ENCODE measurements at regions not wholly inside any gene's neighbourhood (a gene's known extent, or its start where the extent isn't known, plus 50 kb on each side); places are given as distances from the start of the nearest gene placed in this dataset.

DNA sequence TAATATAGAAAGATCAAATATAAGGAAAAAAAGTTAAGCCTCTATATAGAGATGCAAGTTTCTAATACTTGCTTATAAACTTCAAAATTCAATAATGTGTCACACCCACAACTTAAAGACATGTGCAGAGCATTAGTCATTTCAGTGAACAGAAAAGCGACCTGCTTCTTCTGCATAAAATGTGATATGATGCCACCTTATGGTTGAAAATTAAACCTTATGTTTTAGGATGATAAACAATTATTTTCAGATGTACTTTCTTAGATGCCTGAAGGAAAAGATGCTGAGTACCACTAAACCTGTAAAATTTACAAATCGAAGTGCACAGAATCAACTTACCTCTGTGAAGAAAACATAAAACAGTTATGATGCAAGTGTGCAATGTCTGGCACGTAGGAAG lies 96.0 kb downstream of the MTERF1 start:
- TF ChIP-seq, protein P1, sequence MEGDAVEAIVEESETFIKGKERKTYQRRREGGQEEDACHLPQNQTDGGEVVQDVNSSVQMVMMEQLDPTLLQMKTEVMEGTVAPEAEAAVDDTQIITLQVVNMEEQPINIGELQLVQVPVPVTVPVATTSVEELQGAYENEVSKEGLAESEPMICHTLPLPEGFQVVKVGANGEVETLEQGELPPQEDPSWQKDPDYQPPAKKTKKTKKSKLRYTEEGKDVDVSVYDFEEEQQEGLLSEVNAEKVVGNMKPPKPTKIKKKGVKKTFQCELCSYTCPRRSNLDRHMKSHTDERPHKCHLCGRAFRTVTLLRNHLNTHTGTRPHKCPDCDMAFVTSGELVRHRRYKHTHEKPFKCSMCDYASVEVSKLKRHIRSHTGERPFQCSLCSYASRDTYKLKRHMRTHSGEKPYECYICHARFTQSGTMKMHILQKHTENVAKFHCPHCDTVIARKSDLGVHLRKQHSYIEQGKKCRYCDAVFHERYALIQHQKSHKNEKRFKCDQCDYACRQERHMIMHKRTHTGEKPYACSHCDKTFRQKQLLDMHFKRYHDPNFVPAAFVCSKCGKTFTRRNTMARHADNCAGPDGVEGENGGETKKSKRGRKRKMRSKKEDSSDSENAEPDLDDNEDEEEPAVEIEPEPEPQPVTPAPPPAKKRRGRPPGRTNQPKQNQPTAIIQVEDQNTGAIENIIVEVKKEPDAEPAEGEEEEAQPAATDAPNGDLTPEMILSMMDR (IDR thresholded peaks at IDR 0.05): no peak
- TF ChIP-seq SMAD4 (CRISPR knock-in tag; IDR thresholded peaks at IDR 0.05) (no peak), FOXK1 (CRISPR knock-in tag; IDR thresholded peaks at IDR 0.05) (no peak)
- TF ChIP-seq, protein P2, sequence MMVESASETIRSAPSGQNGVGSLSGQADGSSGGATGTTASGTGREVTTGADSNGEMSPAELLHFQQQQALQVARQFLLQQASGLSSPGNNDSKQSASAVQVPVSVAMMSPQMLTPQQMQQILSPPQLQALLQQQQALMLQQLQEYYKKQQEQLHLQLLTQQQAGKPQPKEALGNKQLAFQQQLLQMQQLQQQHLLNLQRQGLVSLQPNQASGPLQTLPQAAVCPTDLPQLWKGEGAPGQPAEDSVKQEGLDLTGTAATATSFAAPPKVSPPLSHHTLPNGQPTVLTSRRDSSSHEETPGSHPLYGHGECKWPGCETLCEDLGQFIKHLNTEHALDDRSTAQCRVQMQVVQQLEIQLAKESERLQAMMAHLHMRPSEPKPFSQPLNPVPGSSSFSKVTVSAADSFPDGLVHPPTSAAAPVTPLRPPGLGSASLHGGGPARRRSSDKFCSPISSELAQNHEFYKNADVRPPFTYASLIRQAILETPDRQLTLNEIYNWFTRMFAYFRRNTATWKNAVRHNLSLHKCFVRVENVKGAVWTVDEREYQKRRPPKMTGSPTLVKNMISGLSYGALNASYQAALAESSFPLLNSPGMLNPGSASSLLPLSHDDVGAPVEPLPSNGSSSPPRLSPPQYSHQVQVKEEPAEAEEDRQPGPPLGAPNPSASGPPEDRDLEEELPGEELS (CRISPR knock-in tag; IDR thresholded peaks at IDR 0.05): no peak
- TF ChIP-seq, protein P3, sequence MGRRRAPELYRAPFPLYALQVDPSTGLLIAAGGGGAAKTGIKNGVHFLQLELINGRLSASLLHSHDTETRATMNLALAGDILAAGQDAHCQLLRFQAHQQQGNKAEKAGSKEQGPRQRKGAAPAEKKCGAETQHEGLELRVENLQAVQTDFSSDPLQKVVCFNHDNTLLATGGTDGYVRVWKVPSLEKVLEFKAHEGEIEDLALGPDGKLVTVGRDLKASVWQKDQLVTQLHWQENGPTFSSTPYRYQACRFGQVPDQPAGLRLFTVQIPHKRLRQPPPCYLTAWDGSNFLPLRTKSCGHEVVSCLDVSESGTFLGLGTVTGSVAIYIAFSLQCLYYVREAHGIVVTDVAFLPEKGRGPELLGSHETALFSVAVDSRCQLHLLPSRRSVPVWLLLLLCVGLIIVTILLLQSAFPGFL (CRISPR knock-in tag; IDR thresholded peaks at IDR 0.05; ENCODE audit: borderline replicate concordance): no peak
- TF ChIP-seq, protein P4, sequence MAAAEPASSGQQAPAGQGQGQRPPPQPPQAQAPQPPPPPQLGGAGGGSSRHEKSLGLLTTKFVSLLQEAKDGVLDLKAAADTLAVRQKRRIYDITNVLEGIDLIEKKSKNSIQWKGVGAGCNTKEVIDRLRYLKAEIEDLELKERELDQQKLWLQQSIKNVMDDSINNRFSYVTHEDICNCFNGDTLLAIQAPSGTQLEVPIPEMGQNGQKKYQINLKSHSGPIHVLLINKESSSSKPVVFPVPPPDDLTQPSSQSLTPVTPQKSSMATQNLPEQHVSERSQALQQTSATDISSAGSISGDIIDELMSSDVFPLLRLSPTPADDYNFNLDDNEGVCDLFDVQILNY (CRISPR knock-in tag; IDR thresholded peaks at IDR 0.05): no peak
- TF ChIP-seq, protein P5, sequence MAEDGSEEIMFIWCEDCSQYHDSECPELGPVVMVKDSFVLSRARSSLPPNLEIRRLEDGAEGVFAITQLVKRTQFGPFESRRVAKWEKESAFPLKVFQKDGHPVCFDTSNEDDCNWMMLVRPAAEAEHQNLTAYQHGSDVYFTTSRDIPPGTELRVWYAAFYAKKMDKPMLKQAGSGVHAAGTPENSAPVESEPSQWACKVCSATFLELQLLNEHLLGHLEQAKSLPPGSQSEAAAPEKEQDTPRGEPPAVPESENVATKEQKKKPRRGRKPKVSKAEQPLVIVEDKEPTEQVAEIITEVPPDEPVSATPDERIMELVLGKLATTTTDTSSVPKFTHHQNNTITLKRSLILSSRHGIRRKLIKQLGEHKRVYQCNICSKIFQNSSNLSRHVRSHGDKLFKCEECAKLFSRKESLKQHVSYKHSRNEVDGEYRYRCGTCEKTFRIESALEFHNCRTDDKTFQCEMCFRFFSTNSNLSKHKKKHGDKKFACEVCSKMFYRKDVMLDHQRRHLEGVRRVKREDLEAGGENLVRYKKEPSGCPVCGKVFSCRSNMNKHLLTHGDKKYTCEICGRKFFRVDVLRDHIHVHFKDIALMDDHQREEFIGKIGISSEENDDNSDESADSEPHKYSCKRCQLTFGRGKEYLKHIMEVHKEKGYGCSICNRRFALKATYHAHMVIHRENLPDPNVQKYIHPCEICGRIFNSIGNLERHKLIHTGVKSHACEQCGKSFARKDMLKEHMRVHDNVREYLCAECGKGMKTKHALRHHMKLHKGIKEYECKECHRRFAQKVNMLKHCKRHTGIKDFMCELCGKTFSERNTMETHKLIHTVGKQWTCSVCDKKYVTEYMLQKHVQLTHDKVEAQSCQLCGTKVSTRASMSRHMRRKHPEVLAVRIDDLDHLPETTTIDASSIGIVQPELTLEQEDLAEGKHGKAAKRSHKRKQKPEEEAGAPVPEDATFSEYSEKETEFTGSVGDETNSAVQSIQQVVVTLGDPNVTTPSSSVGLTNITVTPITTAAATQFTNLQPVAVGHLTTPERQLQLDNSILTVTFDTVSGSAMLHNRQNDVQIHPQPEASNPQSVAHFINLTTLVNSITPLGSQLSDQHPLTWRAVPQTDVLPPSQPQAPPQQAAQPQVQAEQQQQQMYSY (CRISPR knock-in tag; IDR thresholded peaks at IDR 0.05): no peak
